Muscle layer of duodenum (tissue), 2 donors: ENCODE measurements at regions not wholly inside any gene's neighbourhood (a gene's known extent, or its start where the extent isn't known, plus 50 kb on each side); places are given as distances from the start of the nearest gene placed in this dataset.
"Not testable (repeated sequence)": the region's sequence is repeated elsewhere in the genome, so short reads cannot be mapped to it uniquely, and the experiment has no call there.

Experiments used
- H3K27ac ChIP-seq: one replicate; pipeline ENCODE4 v1.7.0; 2013; ENCODE audit warnings: mild to moderate bottlenecking, low read length
- H3K27me3 ChIP-seq: one replicate; pipeline ENCODE4 v1.7.0; 2013; ENCODE audit warnings: low read depth, mild to moderate bottlenecking, control low read depth, low read length
- H3K36me3 ChIP-seq, 2 donors: one replicate each; pipeline ENCODE4 v1.7.0; 2013; ENCODE audit warnings: low read length in 2 of 2, control low read depth in 1 of 2, mild to moderate bottlenecking in 1 of 2; ENCODE audit not compliant: insufficient read depth in 2 of 2, control insufficient read depth in 1 of 2
- H3K4me1 ChIP-seq, 2 donors: one replicate each; pipeline ENCODE4 v1.7.0; 2013; ENCODE audit warnings: low read length in 2 of 2, mild to moderate bottlenecking in 2 of 2, control low read depth in 1 of 2, moderate library complexity in 1 of 2; ENCODE audit not compliant: insufficient read depth in 2 of 2, control insufficient read depth in 1 of 2
- H3K4me3 ChIP-seq, 2 donors: one replicate each; pipeline ENCODE4 v1.7.0; 2013; ENCODE audit warnings: low read length in 2 of 2, low read depth in 1 of 2, mild to moderate bottlenecking in 1 of 2
- H3K9me3 ChIP-seq, 2 donors: one replicate each; pipeline ENCODE4 v1.7.0; 2013; ENCODE audit warnings: low read length in 2 of 2, control low read depth in 1 of 2, mild to moderate bottlenecking in 1 of 2; ENCODE audit not compliant: control insufficient read depth in 1 of 2
- donor health status: healthy.

DNA sequence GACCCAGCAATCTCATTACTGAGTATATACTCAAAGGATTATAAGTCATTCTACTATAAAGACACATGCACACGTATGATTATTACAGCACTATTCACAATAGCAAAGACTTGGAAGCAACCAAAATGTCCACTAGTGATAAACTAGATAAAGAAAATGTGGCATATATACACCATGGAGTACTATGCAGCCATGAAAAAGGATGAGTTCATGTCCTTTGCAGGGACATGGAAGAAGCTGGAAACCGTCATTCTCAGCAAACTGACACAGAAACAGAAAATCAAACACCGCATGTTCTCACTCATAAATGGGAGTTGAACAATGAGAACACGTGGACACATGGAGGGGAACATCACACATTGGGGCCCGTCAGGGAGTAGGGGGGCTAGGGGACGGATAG is 1600.0 kb upstream of the NUDT12 start:
- not testable (repeated sequence) for H3K36me3 ChIP-seq, H3K27ac ChIP-seq, H3K27me3 ChIP-seq, H3K9me3 ChIP-seq, H3K4me3 ChIP-seq, H3K4me1 ChIP-seq

DNA sequence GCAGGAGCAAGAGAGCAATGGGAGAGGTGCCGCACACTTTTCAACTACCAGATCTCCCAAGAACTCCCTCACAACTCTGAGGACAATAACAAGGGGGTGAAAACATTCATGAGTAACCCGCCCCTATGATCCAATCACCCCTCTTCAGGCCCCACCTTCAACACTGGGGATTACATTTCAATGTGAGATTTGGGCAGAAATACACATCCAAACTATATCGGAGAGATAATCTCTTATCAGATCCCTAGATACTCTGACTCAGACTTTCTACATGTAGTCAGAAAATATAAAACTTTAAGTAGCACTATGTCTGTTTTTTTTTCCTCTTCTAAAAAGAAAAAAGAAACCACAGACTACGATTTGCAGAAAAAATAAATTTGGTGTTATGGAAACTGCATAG is 1595.9 kb upstream of the NUDT12 start:
- no peaks in the 10 kb centered on the region for H3K27me3 ChIP-seq
- peaks cover 0 to 3% of the 10 kb centered on the region in 2 donors for H3K9me3 ChIP-seq
- H3K4me1 ChIP-seq = no peaks in the 10 kb centered on the region
- no peak overlapping the region for H3K27ac ChIP-seq
- H3K4me3 ChIP-seq = no peak overlapping the region
- H3K36me3 ChIP-seq = no peaks in the 10 kb centered on the region

DNA sequence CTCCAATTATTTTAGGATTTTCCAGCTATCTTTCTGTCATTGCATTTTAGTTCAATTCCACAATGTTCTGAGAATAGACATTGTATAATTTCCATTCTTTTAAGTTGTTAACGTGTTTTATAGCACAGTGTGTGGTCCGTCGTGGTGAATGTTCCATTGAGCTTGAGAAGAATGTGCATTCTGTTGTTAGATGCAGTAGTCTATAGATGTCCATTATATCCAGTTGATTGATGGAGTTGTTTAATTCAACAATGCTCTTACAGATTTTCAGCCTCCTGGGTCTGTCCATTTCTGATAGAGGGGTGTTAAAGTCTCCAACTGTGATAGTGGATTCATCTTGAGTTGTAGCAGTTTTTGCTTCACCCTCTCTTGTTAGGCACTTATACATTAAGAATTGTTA is 1587.7 kb upstream of the NUDT12 start:
- Histone ChIP-seq H3K36me3 (no peaks in the 10 kb centered on the region), H3K27ac (no peak overlapping the region), H3K9me3 (no peaks in the 10 kb centered on the region), H3K27me3 (no peaks in the 10 kb centered on the region), H3K4me3 (no peak overlapping the region), H3K4me1 (no peaks in the 10 kb centered on the region)

DNA sequence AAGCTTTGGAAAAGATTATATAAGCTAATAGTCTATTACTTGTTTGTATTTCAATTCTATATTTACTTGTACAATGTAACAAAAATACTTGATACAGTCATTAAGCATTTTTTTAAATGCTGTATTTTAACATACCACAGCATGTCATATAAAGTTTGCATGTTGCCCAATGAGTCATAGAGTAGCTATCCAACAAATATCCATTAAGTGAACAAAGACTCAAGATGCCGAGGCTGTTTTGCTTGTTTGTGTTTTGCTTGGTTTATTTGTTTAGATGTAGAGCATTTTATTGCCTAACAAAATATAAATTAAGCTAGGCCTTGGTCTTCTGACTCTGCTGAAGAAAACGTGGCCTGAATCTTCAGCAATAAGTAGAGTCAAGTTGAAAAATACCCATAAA is 1584.3 kb upstream of the NUDT12 start:
- Histone ChIP-seq H3K36me3 (no peaks in the 10 kb centered on the region), H3K9me3 (no peaks in the 10 kb centered on the region), H3K27ac (no peak overlapping the region), H3K4me3 (no peak overlapping the region), H3K4me1 (no peaks in the 10 kb centered on the region), H3K27me3 (no peaks in the 10 kb centered on the region)

DNA sequence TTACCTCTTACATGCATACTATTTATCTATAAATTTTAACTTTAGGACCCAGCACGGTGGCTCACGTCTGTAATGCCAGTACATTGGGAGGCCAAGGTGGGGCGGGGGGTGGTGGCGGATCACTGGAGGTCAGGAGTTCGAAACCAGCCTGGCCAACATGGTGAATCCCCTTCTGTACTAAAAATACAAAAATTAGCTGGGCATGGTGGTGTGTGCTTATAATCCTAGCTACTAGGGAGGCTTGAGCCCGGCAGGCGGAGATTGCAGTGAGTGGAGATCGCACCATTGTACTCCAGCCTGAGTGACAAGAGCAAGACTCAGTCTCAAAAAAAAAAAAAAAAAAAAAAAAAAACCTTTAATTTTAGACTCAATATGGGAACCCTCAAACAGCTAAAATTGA is 1582.6 kb upstream of the NUDT12 start:
- no peaks in the 10 kb centered on the region for H3K27me3 ChIP-seq
- no peak overlapping the region for H3K27ac ChIP-seq
- H3K4me3 ChIP-seq = no peak overlapping the region
- H3K4me1 ChIP-seq = no peaks in the 10 kb centered on the region
- H3K36me3 ChIP-seq = no peaks in the 10 kb centered on the region
- H3K9me3 ChIP-seq = no peaks in the 10 kb centered on the region

DNA sequence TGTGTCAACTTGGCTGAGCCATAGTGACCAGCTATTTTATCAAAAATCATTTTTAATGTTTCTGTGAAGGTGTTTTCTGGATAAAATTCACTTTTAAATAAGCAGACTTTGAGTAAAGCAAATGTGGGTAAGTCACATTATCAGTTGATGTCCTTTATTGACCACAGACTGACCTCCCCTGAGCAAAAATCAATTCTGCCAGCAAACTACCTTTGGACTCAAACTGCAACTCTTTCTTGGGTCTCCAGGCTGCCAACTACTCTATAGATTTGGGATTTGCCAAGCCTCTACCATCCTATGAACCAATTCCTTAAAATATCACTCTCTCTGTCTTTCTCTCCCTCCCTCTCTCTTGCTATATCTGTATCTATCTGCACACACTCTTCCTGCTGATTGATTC is 1571.7 kb upstream of the NUDT12 start:
- Histone ChIP-seq H3K4me3 (no peak overlapping the region), H3K36me3 (no peaks in the 10 kb centered on the region), H3K27me3 (no peaks in the 10 kb centered on the region), H3K27ac (no peak overlapping the region), H3K4me1 (no peaks in the 10 kb centered on the region), H3K9me3 (no peaks in the 10 kb centered on the region)

DNA sequence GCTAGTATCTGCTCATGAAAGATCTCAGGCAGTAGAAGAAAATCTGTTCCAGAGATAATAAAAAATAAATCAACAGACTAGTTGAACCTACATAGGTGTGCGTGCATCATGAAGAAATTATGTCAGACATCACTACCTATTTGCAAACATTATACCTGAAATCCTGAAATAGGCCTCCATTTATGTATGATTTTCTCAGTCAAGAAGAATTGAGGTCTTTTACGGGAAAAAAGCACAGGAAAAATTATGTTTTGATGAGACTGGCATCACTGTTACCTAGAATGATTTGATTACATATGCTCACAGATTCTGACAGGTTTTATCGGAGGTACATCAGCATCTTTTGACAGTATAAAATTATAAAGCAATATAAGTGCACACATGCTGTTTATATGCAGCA is 1570.5 kb upstream of the NUDT12 start:
- Histone ChIP-seq H3K4me3 (no peak overlapping the region), H3K4me1 (no peaks in the 10 kb centered on the region), H3K27me3 (no peaks in the 10 kb centered on the region), H3K27ac (no peak overlapping the region), H3K9me3 (no peaks in the 10 kb centered on the region), H3K36me3 (no peaks in the 10 kb centered on the region)

DNA sequence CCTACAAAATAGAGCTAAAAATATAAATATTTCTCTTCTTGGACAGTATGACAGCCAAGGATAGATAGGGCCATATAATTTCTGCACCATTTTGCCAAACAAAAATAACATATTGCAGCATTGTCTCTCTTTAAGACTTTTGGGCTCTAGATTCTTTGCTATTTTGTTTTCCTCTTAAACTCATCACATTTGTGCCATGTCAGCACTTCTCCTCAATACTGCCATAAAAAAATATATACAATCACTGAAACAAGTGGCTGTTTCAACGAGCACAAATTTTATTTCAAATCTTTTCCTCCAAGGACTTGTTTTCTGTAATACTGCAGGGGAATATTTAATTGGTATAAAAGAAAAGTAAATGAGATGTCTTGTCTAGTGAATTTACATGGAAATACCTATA is 1570.0 kb upstream of the NUDT12 start:
- Histone ChIP-seq H3K36me3 (no peaks in the 10 kb centered on the region), H3K4me3 (no peak overlapping the region), H3K9me3 (no peaks in the 10 kb centered on the region), H3K27me3 (no peaks in the 10 kb centered on the region), H3K4me1 (no peaks in the 10 kb centered on the region), H3K27ac (no peak overlapping the region)

DNA sequence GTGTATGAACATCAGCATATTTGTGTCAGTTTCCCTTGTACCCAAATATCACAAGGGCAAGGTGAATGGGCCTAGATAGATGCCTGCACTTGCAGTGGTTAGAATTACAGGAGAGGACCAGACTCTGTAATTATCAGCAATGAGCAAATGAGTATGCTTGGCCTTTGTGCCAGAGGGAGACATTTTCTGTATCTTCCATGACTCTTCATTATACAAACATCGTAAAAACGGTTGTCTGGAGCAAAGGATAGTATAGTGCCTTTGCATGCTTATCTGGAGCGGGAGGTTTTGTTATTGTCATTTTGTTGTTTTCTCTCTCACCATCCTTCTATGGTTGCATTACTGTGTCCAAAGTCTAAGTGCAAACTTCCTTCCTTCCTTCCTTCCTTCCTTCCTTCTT is 1568.5 kb upstream of the NUDT12 start:
- Histone ChIP-seq H3K9me3 (no peaks in the 10 kb centered on the region), H3K27ac (no peak overlapping the region), H3K27me3 (no peaks in the 10 kb centered on the region), H3K4me3 (no peak overlapping the region), H3K36me3 (no peaks in the 10 kb centered on the region), H3K4me1 (no peaks in the 10 kb centered on the region)

DNA sequence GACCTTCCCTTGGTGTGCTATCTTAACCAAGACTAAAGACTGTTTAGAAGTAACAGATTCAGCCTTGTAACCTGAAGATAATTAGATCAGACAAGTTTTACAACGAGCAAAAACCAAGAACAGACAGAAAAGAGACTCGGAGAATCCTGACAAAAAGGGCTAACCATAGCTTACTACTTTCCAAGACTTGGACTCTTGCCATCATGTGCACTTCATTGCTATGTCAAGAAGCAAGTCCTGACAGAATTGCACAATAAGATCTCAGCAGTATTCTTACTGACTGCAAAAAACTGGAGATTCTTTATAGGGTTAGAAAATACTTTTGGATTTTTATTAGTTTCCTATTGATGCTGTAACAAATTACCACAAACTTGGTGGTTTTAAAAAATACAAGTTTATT is 1539.0 kb upstream of the NUDT12 start:
- no peaks in the 10 kb centered on the region for H3K27me3 ChIP-seq
- H3K4me3 ChIP-seq = no peak overlapping the region
- H3K4me1 ChIP-seq = no peaks in the 10 kb centered on the region
- H3K9me3 ChIP-seq = no peaks in the 10 kb centered on the region
- H3K36me3 ChIP-seq = no peaks in the 10 kb centered on the region
- H3K27ac ChIP-seq = no peak overlapping the region

DNA sequence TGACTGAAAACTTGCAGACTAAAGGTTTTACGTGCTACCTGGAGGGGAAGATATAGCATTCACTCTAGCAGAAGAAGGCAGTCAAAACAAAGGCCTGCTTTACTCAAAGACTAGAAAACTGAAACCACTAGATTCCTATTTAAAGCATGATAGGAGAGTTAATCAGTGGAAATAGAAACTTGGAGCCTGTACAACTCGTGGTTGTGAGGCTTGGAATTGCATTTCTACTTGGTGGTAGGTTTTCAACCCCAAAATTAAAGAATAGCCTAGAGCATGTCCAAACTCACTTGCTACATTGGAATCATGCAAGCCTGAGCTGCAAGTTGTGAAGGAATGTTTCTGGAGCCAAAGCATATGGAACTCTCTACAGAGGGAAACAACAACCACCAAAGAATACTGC is 1526.4 kb upstream of the NUDT12 start:
- H3K27me3 ChIP-seq = no peaks in the 10 kb centered on the region
- peaks cover 6 to 9% of the 10 kb centered on the region in 2 donors for H3K9me3 ChIP-seq
- H3K4me3 ChIP-seq = no peak overlapping the region
- H3K36me3 ChIP-seq = no peaks in the 10 kb centered on the region
- H3K27ac ChIP-seq = no peak overlapping the region
- H3K4me1 ChIP-seq = no peaks in the 10 kb centered on the region

DNA sequence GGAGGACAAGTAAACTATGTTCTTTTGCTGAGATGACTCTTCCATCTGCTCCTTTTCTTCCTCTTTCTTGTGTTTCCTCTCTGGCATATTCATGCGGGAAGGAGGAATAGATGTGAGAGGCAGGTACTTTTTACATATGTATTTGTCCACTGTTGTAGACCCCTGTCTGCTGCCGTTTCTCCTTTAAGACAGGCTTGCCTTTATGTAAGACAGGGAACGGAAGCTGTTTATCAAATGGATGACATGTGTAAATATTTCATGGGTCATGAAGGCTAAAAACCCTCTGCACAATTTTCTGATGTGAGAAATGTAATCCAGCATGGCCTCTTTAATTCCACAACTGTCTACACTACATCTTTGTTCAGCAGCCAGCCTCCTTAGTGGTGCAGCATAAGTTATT is 1525.5 kb upstream of the NUDT12 start:
- Histone ChIP-seq H3K9me3 (peaks cover 6 to 9% of the 10 kb centered on the region in 2 donors), H3K36me3 (no peaks in the 10 kb centered on the region), H3K4me1 (no peaks in the 10 kb centered on the region), H3K4me3 (no peak overlapping the region), H3K27ac (no peak overlapping the region), H3K27me3 (no peaks in the 10 kb centered on the region)
